MG63 (cell line): ENCODE measurements at regions not wholly inside any gene's neighbourhood (a gene's known extent, or its start where the extent isn't known, plus 50 kb on each side); places are given as distances from the start of the nearest gene placed in this dataset.

Source experiments
- DNase-seq: peaks from one replicate; pipeline ENCODE4 v3.0.0-alpha.2; 2020
- H3K27me3 ChIP-seq: fragments of 250-450 bp; sonication (Bioruptor Pico); 2 replicates; pipeline ENCODE4 v1.5.1; 2020; ENCODE audit warnings: mild to moderate bottlenecking, moderate library complexity
- H3K36me3 ChIP-seq: fragments of 250-450 bp; sonication (Bioruptor Pico); 2 replicates; pipeline ENCODE4 v1.5.1; 2020; ENCODE audit warnings: mild to moderate bottlenecking, moderate library complexity
- H3K4me3 ChIP-seq: fragments of 250-450 bp; sonication (Bioruptor Pico); 2 replicates; pipeline ENCODE4 v1.5.1; 2020; ENCODE audit warnings: mild to moderate bottlenecking, moderate library complexity
- H3K9me3 ChIP-seq: fragments of 250-450 bp; sonication (Bioruptor Pico); 2 replicates; pipeline ENCODE4 v1.5.1; 2020; ENCODE audit warnings: mild to moderate bottlenecking, moderate library complexity

GRCh38 chr13:67664502-67664901 lies 434.4 kb upstream of the PCDH9 start:
- H3K36me3 ChIP-seq: no peaks in the 10 kb centered on the region
- H3K4me3 ChIP-seq: no peak overlapping the region
- no peaks in the 10 kb centered on the region for H3K27me3 ChIP-seq
- no peak for DNase-seq
- no peaks in the 10 kb centered on the region for H3K9me3 ChIP-seq

- H3K27me3 ChIP-seq: no peaks in the 10 kb centered on the region
- no peak overlapping the region for H3K4me3 ChIP-seq
- H3K9me3 ChIP-seq: no peaks in the 10 kb centered on the region
- DNase-seq: no peak
- H3K36me3 ChIP-seq: no peaks in the 10 kb centered on the region
Measured at GRCh38 chr13:67662997-67663396, 432.9 kb upstream of the PCDH9 start.

GRCh38 chr13:67652887-67653286 lies 422.8 kb upstream of the PCDH9 start:
- H3K27me3 ChIP-seq: no peaks in the 10 kb centered on the region
- no peak overlapping the region for H3K4me3 ChIP-seq
- DNase-seq: no peak
- H3K9me3 ChIP-seq: no peaks in the 10 kb centered on the region
- no peaks in the 10 kb centered on the region for H3K36me3 ChIP-seq

- Histone ChIP-seq H3K36me3 (no peaks in the 10 kb centered on the region), H3K9me3 (no peaks in the 10 kb centered on the region), H3K27me3 (no peaks in the 10 kb centered on the region), H3K4me3 (no peak overlapping the region)
- no peak for DNase-seq
Measured at GRCh38 chr13:67651908-67652465, 421.9 kb upstream of the PCDH9 start.

GRCh38 chr13:67650471-67650870 lies 420.3 kb upstream of the PCDH9 start:
- Histone ChIP-seq H3K4me3 (no peak overlapping the region), H3K36me3 (no peaks in the 10 kb centered on the region), H3K9me3 (no peaks in the 10 kb centered on the region), H3K27me3 (no peaks in the 10 kb centered on the region; the same call in 1 of the 2 replicates)
- DNase-seq: no peak

GRCh38 chr13:67645874-67646467 lies 415.8 kb upstream of the PCDH9 start:
- no peaks in the 10 kb centered on the region for H3K36me3 ChIP-seq
- no peaks in the 10 kb centered on the region for H3K9me3 ChIP-seq
- DNase-seq: no peak
- H3K4me3 ChIP-seq: no peak overlapping the region
- H3K27me3 ChIP-seq: no peaks in the 10 kb centered on the region; the same call in 1 of the 2 replicates

GRCh38 chr13:67643516-67644055 lies 413.4 kb upstream of the PCDH9 start:
- Histone ChIP-seq H3K9me3 (no peaks in the 10 kb centered on the region), H3K4me3 (no peak overlapping the region), H3K36me3 (no peaks in the 10 kb centered on the region), H3K27me3 (no peaks in the 10 kb centered on the region; the same call in 1 of the 2 replicates)
- no peak for DNase-seq

GRCh38 chr13:67642657-67643056 lies 412.5 kb upstream of the PCDH9 start:
- Histone ChIP-seq H3K27me3 (no peaks in the 10 kb centered on the region; the same call in 1 of the 2 replicates), H3K36me3 (no peaks in the 10 kb centered on the region), H3K4me3 (no peak overlapping the region), H3K9me3 (no peaks in the 10 kb centered on the region)
- DNase-seq: no peak

- no peaks in the 10 kb centered on the region for H3K36me3 ChIP-seq
- no peak overlapping the region for H3K4me3 ChIP-seq
- H3K9me3 ChIP-seq: no peaks in the 10 kb centered on the region
- no peak for DNase-seq
- no peaks in the 10 kb centered on the region for H3K27me3 ChIP-seq
Measured at GRCh38 chr13:67635754-67636153, 405.6 kb upstream of the PCDH9 start.

GRCh38 chr13:67632590-67632989 lies 402.5 kb upstream of the PCDH9 start:
- Histone ChIP-seq H3K4me3 (no peak overlapping the region), H3K9me3 (no peaks in the 10 kb centered on the region), H3K27me3 (no peaks in the 10 kb centered on the region), H3K36me3 (no peaks in the 10 kb centered on the region)
- DNase-seq: no peak

- Histone ChIP-seq H3K9me3 (no peaks in the 10 kb centered on the region), H3K27me3 (no peaks in the 10 kb centered on the region), H3K36me3 (no peaks in the 10 kb centered on the region), H3K4me3 (no peak overlapping the region)
- DNase-seq: no peak
Measured at GRCh38 chr13:67630640-67631039, 400.5 kb upstream of the PCDH9 start.

- Histone ChIP-seq H3K4me3 (no peak overlapping the region), H3K36me3 (no peaks in the 10 kb centered on the region), H3K27me3 (no peaks in the 10 kb centered on the region), H3K9me3 (no peaks in the 10 kb centered on the region)
- DNase-seq: no peak
Measured at GRCh38 chr13:67623630-67624029, 393.5 kb upstream of the PCDH9 start.

GRCh38 chr13:67620665-67621064 lies 390.5 kb upstream of the PCDH9 start:
- H3K4me3 ChIP-seq: no peak overlapping the region
- DNase-seq: no peak

GRCh38 chr13:67619995-67620380 lies 389.9 kb upstream of the PCDH9 start:
- Histone ChIP-seq H3K36me3 (no peaks in the 10 kb centered on the region), H3K27me3 (no peaks in the 10 kb centered on the region)
- no peak for DNase-seq

More at GRCh38 chr13:67620665-67621064, 390.5 kb upstream of the PCDH9 start:
- Histone ChIP-seq H3K9me3 (no peaks in the 10 kb centered on the region), H3K36me3 (no peaks in the 10 kb centered on the region), H3K27me3 (no peaks in the 10 kb centered on the region)

GRCh38 chr13:67619351-67619994 lies 389.3 kb upstream of the PCDH9 start:
- H3K27me3 ChIP-seq: no peaks in the 10 kb centered on the region
- H3K36me3 ChIP-seq: no peaks in the 10 kb centered on the region
- no peaks in the 10 kb centered on the region for H3K9me3 ChIP-seq
- no peak for DNase-seq
- H3K4me3 ChIP-seq: no peak overlapping the region

More at GRCh38 chr13:67619995-67620380, 389.9 kb upstream of the PCDH9 start:
- no peak overlapping the region for H3K4me3 ChIP-seq
- no peaks in the 10 kb centered on the region for H3K9me3 ChIP-seq

- Histone ChIP-seq H3K27me3 (no peaks in the 10 kb centered on the region), H3K4me3 (no peak overlapping the region), H3K9me3 (no peaks in the 10 kb centered on the region), H3K36me3 (no peaks in the 10 kb centered on the region)
- DNase-seq: no peak
Measured at GRCh38 chr13:67614579-67614978, 384.4 kb upstream of the PCDH9 start.

GRCh38 chr13:67614013-67614412 lies 383.9 kb upstream of the PCDH9 start:
- no peak for DNase-seq
- Histone ChIP-seq H3K27me3 (no peaks in the 10 kb centered on the region), H3K9me3 (no peaks in the 10 kb centered on the region), H3K36me3 (no peaks in the 10 kb centered on the region), H3K4me3 (no peak overlapping the region)

- Histone ChIP-seq H3K27me3 (no peaks in the 10 kb centered on the region), H3K9me3 (no peaks in the 10 kb centered on the region), H3K36me3 (no peaks in the 10 kb centered on the region), H3K4me3 (no peak overlapping the region)
- no peak for DNase-seq
Measured at GRCh38 chr13:67588607-67589006, 358.5 kb upstream of the PCDH9 start.
